ENCODE measurements at regions not wholly inside any gene's neighbourhood (a gene's known extent, or its start where the extent isn't known, plus 50 kb on each side); places are given as distances from the start of the nearest gene placed in this dataset.

- TF ChIP-seq CBX5 (IDR thresholded peaks at IDR 0.05; ENCODE audit: borderline replicate concordance, low read depth) = no peak
- no peak for TF ChIP-seq CTCF (IDR thresholded peaks at IDR 0.05 in 2 of 3, conservative IDR thresholded peaks at IDR 0.05 in 1 of 3; ENCODE audit: insufficient read depth in 2 of 3, low read depth in 1 of 3, low read length in 3 of 3)
- no peak for TF ChIP-seq HMG20B (CRISPR knock-in tag; IDR thresholded peaks at IDR 0.05)
Measured at GRCh38 chr15:97817276-97817890, 143.1 kb upstream of the ARRDC4 start.

All from K562 (cell line).